K562 (cell line): ENCODE measurements at regions not wholly inside any gene's neighbourhood (a gene's known extent, or its start where the extent isn't known, plus 50 kb on each side); places are given as distances from the start of the nearest gene placed in this dataset.

ENCODE experiments used
- ATAC-seq: fragments of 200-7000 bp; cut with Tn5 transposase; 3 replicates; pipeline ENCODE4 v1.9.1; 2020; ENCODE audit warnings: moderate library complexity
- BruUV-seq: library from RNA; stranded (reverse); fragments of 400-500 nt; replicated peaks from 2 replicates; lab custom pipeline; 2021; lab: Mats Ljungman, UMichigan
- CTCF ChIA-PET: fragments of 300-600 bp; formaldehyde crosslinking; extraction: SDS; loops from one replicate; lab custom pipeline; 2021; ENCODE audit warnings: low intra/inter-chr PET ratio; lab: Yijun Ruan, JAX
- POLR2A ChIA-PET: fragments of 300-600, 350-650 bp; sonication (Branson Sonifier 250); formaldehyde crosslinking; extraction: SDS; loops from one replicate; lab custom pipeline; 2021; ENCODE audit warnings: antibody characterized with exemption, inconsistent platforms; lab: Yijun Ruan, JAX
- DNase-seq, 4 experiments: peaks; one replicate each; pipeline versions ENCODE4 v3.0.0 to v3.0.0-alpha.2; 2011 to 2018; ENCODE audit warnings: low spot score in 3 of 4, mixed read lengths in 3 of 4; ENCODE audit errors: extremely low read depth in 1 of 4
- FAIRE-seq: peaks from 2 replicates; lab custom pipeline; 2011; peaks lifted over from hg19 to GRCh38; lab: Jason Lieb, UNC
- H2AFZ ChIP-seq: 2 replicates; pipeline ENCODE4 v1.6.0; 2011; ENCODE audit warnings: low read depth, low read length, control low read depth, inconsistent platforms
- H3K27ac ChIP-seq: fragments of 200-600 bp; 3 replicates; pipeline ENCODE4 v1.8.0; 2011; ENCODE audit warnings: low read depth, mild to moderate bottlenecking, control low read depth, inconsistent platforms, low read length, moderate library complexity, mixed read lengths; ENCODE audit errors: extremely low read depth
- H3K27me3 ChIP-seq, 2 experiments: fragments of 300-600 bp in 1 of 2; 2 replicates in 1 of 2; 3 replicates in 1 of 2; pipeline versions ENCODE4 v1.6.0 to v1.8.0; 2011; ENCODE audit warnings: inconsistent platforms in 2 of 2, low read length in 2 of 2, mild to moderate bottlenecking in 1 of 2, mixed read lengths in 1 of 2, moderate library complexity in 1 of 2; ENCODE audit not compliant: control insufficient read depth in 2 of 2, insufficient read depth in 2 of 2
- H3K36me3 ChIP-seq: fragments of 300-600 bp; 3 replicates; pipeline ENCODE4 v1.8.0; 2011; ENCODE audit warnings: mild to moderate bottlenecking, low read length, inconsistent platforms; ENCODE audit not compliant: control insufficient read depth, insufficient read depth
- H3K4me1 ChIP-seq, 2 experiments: fragments of 200-600 bp in 1 of 2; replicated peaks in 1 of 2; 2 replicates in 1 of 2; 3 replicates in 1 of 2; pipeline versions ENCODE4 v1.5.1 to v1.8.0; 2011; ENCODE audit warnings: inconsistent platforms in 2 of 2, low read length in 2 of 2, mild to moderate bottlenecking in 1 of 2, mixed read lengths in 1 of 2, moderate library complexity in 1 of 2; ENCODE audit not compliant: control insufficient read depth in 2 of 2, insufficient read depth in 2 of 2
- H3K4me2 ChIP-seq: 2 replicates; pipeline ENCODE4 v1.6.1; 2011; ENCODE audit warnings: low read length, control low read depth, inconsistent platforms, mixed read lengths; ENCODE audit not compliant: insufficient read depth
- H3K4me3 ChIP-seq: fragments of 200-600 bp; sonication (generic), shearing (Covaris generic); 2 replicates; pipeline ENCODE4 v1.5.1; 2016; ENCODE audit warnings: control low read depth, inconsistent platforms
- H3K79me2 ChIP-seq: fragments of 200-600 bp; 3 replicates; pipeline ENCODE4 v1.8.0; 2011; ENCODE audit warnings: low read length, inconsistent platforms; ENCODE audit not compliant: control insufficient read depth, insufficient read depth
- H3K9ac ChIP-seq, 2 experiments: 2 replicates each; pipeline versions ENCODE4 v1.6.0 to v1.6.1; 2011; ENCODE audit warnings: low read depth in 2 of 2, low read length in 2 of 2, control low read depth in 1 of 2, inconsistent platforms in 1 of 2, mild to moderate bottlenecking in 1 of 2, mixed read lengths in 1 of 2; ENCODE audit not compliant: insufficient read depth in 1 of 2
- H3K9me1 ChIP-seq: one replicate; pipeline ENCODE4 v1.6.0; 2011; ENCODE audit warnings: inconsistent platforms, mild to moderate bottlenecking, low read length, moderate library complexity; ENCODE audit not compliant: control insufficient read depth, insufficient read depth
- H3K9me3 ChIP-seq: replicated peaks from 2 replicates; pipeline ENCODE4 v1.5.1; 2011; ENCODE audit warnings: low read depth, low read length, inconsistent platforms; ENCODE audit not compliant: control insufficient read depth, insufficient read depth
- H4K20me1 ChIP-seq: replicated peaks from 2 replicates; pipeline ENCODE4 v1.6.1; 2011; ENCODE audit warnings: low read length, inconsistent platforms, mixed read lengths; ENCODE audit not compliant: control insufficient read depth, insufficient read depth
- SRF ChIP-seq, 2 experiments: fragments of 250-450, 450-650 bp in 1 of 2; sonication (Bioruptor Pico) in 1 of 2; sonication (generic) in 1 of 2; formaldehyde crosslinking; IDR thresholded peaks; 2 replicates each; pipeline versions ENCODE4 v1.5.0 to v1.5.1; 2020 to 2022; ENCODE audit warnings: mild to moderate bottlenecking in 1 of 2, missing genetic modification reagents in 1 of 2
- TAF7 ChIP-seq: fragments of 450-650 bp; IDR thresholded peaks from 2 replicates; pipeline ENCODE4 v1.6.1; 2016; ENCODE audit warnings: missing genetic modification characterization, missing compliant biosample characterization
- ZNF133 ChIP-seq: fragments of 250-450 bp; sonication (Bioruptor Pico); IDR thresholded peaks from 2 replicates; pipeline ENCODE4 v1.4.0; 2020; ENCODE audit warnings: mild to moderate bottlenecking
- ZNF316 ChIP-seq: fragments of 450-650 bp; IDR thresholded peaks from 2 replicates; pipeline ENCODE4 v1.6.1; 2016
- WGBS: fragments of 100-300 bp; shearing (Covaris generic); methylation state at CpG from one replicate; pipeline ENCODE4 v1.1.6; 2016; ENCODE audit warnings: low coverage, mixed read lengths; ENCODE audit not compliant: insufficient coverage; ENCODE audit errors: missing lambda C conversion rate; 5-methylcytosine and 5-hydroxymethylcytosine counted together
- in situ Hi-C: fragments of 300-500 bp; cut with MboI; formaldehyde crosslinking; loops from 4 replicates; pipeline ENCODE4 v1.15.0; 2018; ENCODE audit warnings: inconsistent platforms, mixed read lengths
- intact Hi-C: fragments of 100-400 bp; cut with micrococcal nuclease; formaldehyde crosslinking; loops from 2 replicates; pipeline ENCODE4 v1.14.2; 2022

- TF ChIP-seq ZNF133 (CRISPR knock-in tag): no peak
- TF ChIP-seq, all 486 proteins: peak for 0
Measured at GRCh38 chr4:138540056-138540800, 298.1 kb upstream of the SLC7A11 start (continued).

DNA sequence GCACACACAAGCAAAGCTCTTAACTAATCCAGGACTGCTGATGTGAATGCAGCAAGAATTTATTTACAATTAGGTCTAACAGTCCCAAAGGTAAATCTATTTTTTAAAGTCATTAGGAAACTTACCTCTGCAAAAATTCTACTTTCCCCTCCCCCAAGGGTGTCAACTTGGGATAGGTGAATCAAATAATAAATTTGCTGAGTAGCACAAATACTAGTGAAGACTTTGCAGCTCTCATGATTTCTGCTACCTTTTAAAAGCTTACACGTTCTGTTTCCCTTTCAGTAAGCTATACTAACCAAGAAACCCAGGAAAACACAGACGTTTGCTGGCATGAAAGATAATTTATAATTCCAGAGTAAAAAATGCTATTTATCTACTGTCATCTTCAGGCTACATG is 296.6 kb upstream of the SLC7A11 start:
- ChIA-PET POLR2A (no interaction called here), CTCF (no interaction called here)
- H3K4me2 ChIP-seq: no peak overlapping the region
- ATAC-seq (no peak), FAIRE-seq (no peak), DNase-seq (no peak)
- H3K9me3 ChIP-seq: no peaks in the 10 kb centered on the region
- no peak overlapping the region for H3K27ac ChIP-seq
- BruUV-seq: no TSS peak
- no peaks in the 10 kb centered on the region for H3K79me2 ChIP-seq
- intact Hi-C loops (no loop called here), in situ Hi-C loops (no loop called here)
- H3K4me3 ChIP-seq: no peak overlapping the region
- H3K9ac ChIP-seq: no peak overlapping the region
- H3K4me1 ChIP-seq: no peaks in the 10 kb centered on the region
- peaks cover 0 to 7% of the 10 kb centered on the region in 2 experiments; a peak in 1 of 5 replicates for H3K27me3 ChIP-seq
- H3K36me3 ChIP-seq: no peaks in the 10 kb centered on the region
- no peaks in the 10 kb centered on the region for H3K9me1 ChIP-seq
- no peaks in the 10 kb centered on the region for H4K20me1 ChIP-seq
- H2AFZ ChIP-seq: no peak overlapping the region
- TF ChIP-seq ZNF316 (peak; percentile 45), TAF7 (tag) (no peak), SRF (CRISPR knock-in tag; IDR thresholded peaks at IDR 0.05) (no peak)
- WGBS: 3% methylated on average over 2 of the region's 2 CpGs
